NT2/D1 (cell line): ENCODE measurements at regions not wholly inside any gene's neighbourhood (a gene's known extent, or its start where the extent isn't known, plus 50 kb on each side); places are given as distances from the start of the nearest gene placed in this dataset.

Source experiments
- DNase-seq: peaks from one replicate; pipeline ENCODE4 v3.0.0-alpha.2; 2011; ENCODE audit warnings: low read depth, low spot score
- H3K27me3 ChIP-seq: 2 replicates; pipeline ENCODE4 v1.6.0; 2011; ENCODE audit warnings: mild to moderate bottlenecking; ENCODE audit not compliant: insufficient read length, insufficient read depth
- H3K36me3 ChIP-seq: 2 replicates; pipeline ENCODE4 v1.6.1; 2011; ENCODE audit warnings: mild to moderate bottlenecking, low read length, mixed read lengths; ENCODE audit not compliant: insufficient read depth, insufficient read length
- H3K4me1 ChIP-seq: 2 replicates; pipeline ENCODE4 v1.5.1; 2011; ENCODE audit not compliant: insufficient read depth, insufficient read length
- H3K4me3 ChIP-seq: 2 replicates; pipeline ENCODE4 v1.5.1; 2011; ENCODE audit warnings: low read depth; ENCODE audit not compliant: insufficient read length
- H3K9ac ChIP-seq: 2 replicates; pipeline ENCODE4 v1.6.0; 2011; ENCODE audit warnings: low read depth; ENCODE audit not compliant: insufficient read length
- H3K9me3 ChIP-seq: 2 replicates; pipeline ENCODE4 v1.5.1; 2011; ENCODE audit warnings: mild to moderate bottlenecking, low read length; ENCODE audit not compliant: insufficient read depth
- SUZ12 ChIP-seq: IDR thresholded peaks from 2 replicates; pipeline ENCODE4 v1.6.1; 2011; ENCODE audit not compliant: insufficient read length, insufficient read depth; ENCODE audit errors: extremely low read depth
- YY1 ChIP-seq: IDR thresholded peaks from 2 replicates; pipeline ENCODE4 v1.6.1; 2011; ENCODE audit not compliant: insufficient read length, insufficient read depth
- ZNF274 ChIP-seq: IDR thresholded peaks from 2 replicates; pipeline ENCODE4 v1.6.1; 2011; ENCODE audit warnings: mild to moderate bottlenecking, low read depth, low read length

DNA sequence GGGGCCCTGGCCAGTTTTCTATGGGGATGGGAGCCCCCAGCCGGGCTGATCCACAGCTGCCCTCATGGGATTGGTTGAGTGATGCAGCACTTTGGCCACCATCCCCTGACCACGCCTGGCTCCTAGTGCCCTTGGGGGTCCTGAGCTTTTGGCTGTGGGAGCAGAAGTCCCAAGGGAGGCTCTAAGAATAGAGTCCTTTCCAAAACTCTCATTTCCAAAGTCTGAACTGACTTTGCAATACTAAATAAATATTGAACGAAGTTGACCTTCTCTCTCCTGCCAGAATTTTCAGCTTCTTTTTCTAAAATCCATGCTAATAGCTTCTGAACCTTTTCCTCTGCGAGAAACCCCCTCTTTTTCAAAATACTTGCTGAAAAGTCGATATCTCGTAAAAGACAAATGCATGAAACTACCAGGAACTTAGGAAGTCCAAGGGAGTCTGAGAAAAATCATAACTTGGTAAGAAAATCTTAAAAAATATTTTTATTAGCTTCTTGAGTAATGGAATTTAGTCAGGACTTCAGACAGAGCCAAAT is 62.7 kb upstream of the IGFBP3 start:
- H3K27me3 ChIP-seq = no peaks in the 10 kb centered on the region
- no peaks in the 10 kb centered on the region for H3K36me3 ChIP-seq
- no peak overlapping the region for H3K9ac ChIP-seq
- no peak for TF ChIP-seq SUZ12
- TF ChIP-seq YY1 = no peak
- TF ChIP-seq ZNF274 = no peak
- no peak for DNase-seq
- no peak overlapping the region for H3K4me3 ChIP-seq
- H3K4me1 ChIP-seq = peaks cover 7% of the 10 kb centered on the region
- H3K9me3 ChIP-seq = peaks cover 19% of the 10 kb centered on the region

DNA sequence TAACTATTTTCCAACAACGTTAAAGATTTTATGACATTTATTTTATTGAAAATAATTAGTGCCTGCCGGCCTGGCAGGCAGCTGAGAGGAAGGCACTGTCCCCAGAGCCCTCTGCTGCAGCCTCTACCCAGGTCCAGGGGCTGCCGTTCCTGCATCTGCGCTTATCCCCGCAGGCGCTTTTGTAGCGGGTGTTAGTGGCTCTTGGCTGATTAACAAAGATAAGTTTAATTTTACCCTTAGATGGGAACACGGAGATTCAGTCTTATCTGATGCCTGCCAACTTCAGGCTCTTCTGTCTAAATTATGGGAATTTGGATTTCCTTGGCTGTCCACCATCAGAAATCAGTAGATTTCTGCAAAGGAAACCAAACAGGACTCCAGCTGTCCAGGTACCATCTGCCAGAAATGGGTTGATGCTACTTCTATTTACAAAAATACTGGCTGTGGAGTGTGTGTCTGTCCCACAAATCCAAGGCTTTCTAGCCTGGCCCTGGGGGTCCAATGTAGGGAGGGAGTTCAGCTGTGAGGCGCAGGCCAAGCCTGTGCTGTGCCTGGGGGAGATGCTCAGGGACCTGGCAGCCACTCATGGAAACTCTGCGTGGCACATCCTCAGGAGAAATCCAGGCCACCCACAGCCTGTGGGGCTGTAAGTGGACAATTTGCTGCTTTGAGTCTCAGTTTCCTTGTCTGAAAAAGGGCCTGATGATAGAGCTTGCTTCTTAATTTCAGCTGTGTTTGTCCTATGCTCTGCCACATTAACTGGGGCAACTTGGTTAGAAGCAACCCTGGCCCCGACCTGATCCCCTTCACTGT is 62.0 kb upstream of the IGFBP3 start:
- Histone ChIP-seq H3K9me3 (peaks cover 19% of the 10 kb centered on the region), H3K4me3 (no peak overlapping the region), H3K9ac (no peak overlapping the region), H3K4me1 (peaks cover 9% of the 10 kb centered on the region), H3K27me3 (no peaks in the 10 kb centered on the region), H3K36me3 (no peaks in the 10 kb centered on the region)
- no peak for DNase-seq
- TF ChIP-seq YY1 (no peak), SUZ12 (no peak), ZNF274 (no peak)

DNA sequence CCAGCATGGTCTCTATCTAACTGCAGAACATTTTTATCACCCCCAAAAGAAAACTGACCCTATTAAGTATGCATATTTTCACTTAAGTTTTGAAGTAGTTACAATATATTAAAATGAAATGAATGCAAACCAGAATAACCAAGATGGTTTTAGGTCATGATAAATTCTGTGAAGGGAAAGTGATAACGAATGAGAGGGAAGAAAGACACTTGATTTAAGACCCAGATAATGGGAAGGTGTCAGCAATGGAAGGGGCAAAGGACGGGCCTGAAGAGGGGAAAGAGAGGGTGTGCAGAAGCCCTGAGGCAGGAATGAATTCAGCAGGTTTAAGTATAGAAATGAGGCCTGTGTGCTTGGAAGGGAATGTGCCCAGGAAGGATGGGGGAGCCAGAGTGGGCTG is 61.1 kb upstream of the IGFBP3 start:
- Histone ChIP-seq H3K36me3 (no peaks in the 10 kb centered on the region), H3K27me3 (no peaks in the 10 kb centered on the region)

DNA sequence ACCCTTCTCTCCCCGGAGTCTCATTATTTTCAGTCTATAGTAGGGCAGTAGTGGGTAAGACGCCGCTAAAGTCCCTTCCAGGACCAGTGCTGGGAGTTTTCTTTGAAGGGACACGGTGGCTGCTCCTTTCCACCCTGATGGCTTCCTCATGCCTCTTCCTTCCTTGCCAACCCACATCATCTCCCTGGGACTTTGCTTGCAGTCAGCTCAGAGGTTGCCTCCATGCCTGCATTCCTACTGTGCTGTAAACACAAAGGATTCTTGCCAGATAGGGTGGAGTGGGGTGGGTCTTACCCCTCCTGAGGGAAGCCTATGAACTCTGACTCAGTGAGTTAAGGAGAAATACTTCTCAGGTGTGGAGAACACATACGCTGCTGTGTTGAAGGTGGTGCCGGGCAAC is 59.9 kb upstream of the IGFBP3 start:
- H3K4me3 ChIP-seq = no peak overlapping the region
- H3K27me3 ChIP-seq = no peaks in the 10 kb centered on the region
- TF ChIP-seq SUZ12 (no peak), YY1 (no peak), ZNF274 (no peak)
- no peak overlapping the region for H3K9ac ChIP-seq
- DNase-seq = no peak
- no peaks in the 10 kb centered on the region for H3K36me3 ChIP-seq
- peaks cover 9% of the 10 kb centered on the region for H3K4me1 ChIP-seq
- peaks cover 19% of the 10 kb centered on the region for H3K9me3 ChIP-seq

More for the DNA sequence above, 61.1 kb upstream of the IGFBP3 start:
- no peak overlapping the region for H3K9ac ChIP-seq
- H3K4me3 ChIP-seq = no peak overlapping the region
- no peak for DNase-seq
- peaks cover 9% of the 10 kb centered on the region for H3K4me1 ChIP-seq
- TF ChIP-seq SUZ12 = no peak
- no peak for TF ChIP-seq YY1
- TF ChIP-seq ZNF274 = no peak
- H3K9me3 ChIP-seq = peaks cover 19% of the 10 kb centered on the region

DNA sequence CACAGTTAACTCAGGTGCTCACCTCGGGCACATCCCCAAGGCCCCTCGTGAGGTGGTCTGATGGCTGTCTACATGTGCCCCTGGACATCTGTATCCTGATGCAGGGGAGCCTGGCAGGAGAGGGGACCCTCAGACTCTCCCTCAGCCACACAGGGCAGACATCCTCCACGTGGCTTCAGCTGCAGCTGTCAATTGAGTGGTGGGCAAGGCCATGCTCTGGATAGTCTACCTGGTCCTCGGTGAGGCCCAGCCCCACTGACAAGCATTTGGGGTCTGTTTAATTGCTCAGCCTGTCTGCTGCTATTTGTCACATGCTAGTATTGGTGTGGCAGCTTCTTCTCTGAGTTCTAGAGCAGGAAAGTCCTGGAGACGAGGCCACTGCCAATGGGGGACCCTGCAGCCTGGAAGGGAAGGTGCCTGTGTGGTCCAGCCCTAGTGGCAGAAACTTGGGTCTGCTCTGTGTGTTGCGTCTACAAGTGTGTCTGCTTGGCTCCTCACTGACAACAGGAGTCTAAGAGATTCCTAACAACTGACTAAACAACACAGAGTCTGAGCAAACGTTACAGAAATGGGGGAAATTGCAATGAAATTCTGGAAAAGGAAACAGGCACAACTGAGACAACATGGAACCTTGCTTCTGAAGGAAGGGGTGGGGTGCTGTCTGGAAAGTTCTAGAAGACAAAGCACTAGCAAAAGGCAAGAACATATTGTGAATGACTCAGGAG is 59.3 kb upstream of the IGFBP3 start:
- H3K9me3 ChIP-seq = peaks cover 19% of the 10 kb centered on the region
- TF ChIP-seq ZNF274 = no peak
- no peak for TF ChIP-seq YY1
- no peak for TF ChIP-seq SUZ12
- H3K9ac ChIP-seq = no peak overlapping the region
- H3K27me3 ChIP-seq = no peaks in the 10 kb centered on the region
- no peak for DNase-seq
- no peaks in the 10 kb centered on the region for H3K36me3 ChIP-seq
- H3K4me3 ChIP-seq = no peak overlapping the region
- H3K4me1 ChIP-seq = peaks cover 9% of the 10 kb centered on the region

DNA sequence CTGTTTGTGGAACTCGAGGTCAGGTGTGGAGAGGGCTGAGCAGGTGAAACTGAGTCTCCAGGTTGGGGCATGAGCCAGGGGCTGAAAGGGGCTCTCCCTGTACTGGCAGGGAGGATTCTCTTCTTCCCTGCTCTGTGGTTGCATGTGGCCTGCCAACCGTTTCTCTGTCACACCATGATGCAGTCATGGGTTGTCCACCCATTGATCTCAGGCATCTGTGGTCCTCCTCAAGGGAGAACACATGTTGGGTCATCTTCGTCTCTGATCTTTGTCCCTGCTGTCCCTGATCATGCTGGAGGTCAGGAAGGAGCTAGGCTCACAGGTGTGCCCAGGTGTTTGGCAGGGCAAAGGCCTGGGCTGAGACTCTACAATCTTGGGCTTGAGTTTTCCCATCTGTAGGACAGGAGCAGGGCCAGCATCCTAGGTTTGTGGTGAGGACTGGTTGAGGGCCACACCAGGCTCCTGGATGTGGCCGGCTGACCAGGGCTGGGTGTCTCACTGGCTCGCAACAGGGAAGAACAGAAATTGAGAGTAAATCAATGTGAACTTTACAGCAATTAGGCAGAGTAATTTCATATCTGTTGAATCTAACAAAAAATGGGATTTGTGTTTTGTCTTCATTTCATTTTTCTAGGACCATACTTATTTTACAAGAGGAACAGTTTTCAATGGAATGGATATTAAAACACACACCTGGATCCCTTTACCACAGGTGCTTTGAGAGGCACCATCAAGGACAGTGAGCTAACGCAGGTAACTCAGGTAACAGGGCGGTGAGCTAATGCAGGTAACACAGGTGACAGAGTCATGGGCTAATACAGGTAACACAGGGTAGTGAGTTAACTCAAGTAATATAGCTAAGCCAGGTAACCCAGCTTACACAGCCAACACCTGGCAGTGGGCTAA is 58.5 kb upstream of the IGFBP3 start:
- no peak for DNase-seq
- TF ChIP-seq SUZ12 (no peak), YY1 (no peak), ZNF274 (no peak)
- Histone ChIP-seq H3K4me1 (peaks cover 9% of the 10 kb centered on the region), H3K27me3 (no peaks in the 10 kb centered on the region), H3K36me3 (no peaks in the 10 kb centered on the region), H3K9ac (no peak overlapping the region), H3K9me3 (peaks cover 19% of the 10 kb centered on the region), H3K4me3 (no peak overlapping the region)
